ENCODE measurements at regions not wholly inside any gene's neighbourhood (a gene's known extent, or its start where the extent isn't known, plus 50 kb on each side); places are given as distances from the start of the nearest gene placed in this dataset.

DNA sequence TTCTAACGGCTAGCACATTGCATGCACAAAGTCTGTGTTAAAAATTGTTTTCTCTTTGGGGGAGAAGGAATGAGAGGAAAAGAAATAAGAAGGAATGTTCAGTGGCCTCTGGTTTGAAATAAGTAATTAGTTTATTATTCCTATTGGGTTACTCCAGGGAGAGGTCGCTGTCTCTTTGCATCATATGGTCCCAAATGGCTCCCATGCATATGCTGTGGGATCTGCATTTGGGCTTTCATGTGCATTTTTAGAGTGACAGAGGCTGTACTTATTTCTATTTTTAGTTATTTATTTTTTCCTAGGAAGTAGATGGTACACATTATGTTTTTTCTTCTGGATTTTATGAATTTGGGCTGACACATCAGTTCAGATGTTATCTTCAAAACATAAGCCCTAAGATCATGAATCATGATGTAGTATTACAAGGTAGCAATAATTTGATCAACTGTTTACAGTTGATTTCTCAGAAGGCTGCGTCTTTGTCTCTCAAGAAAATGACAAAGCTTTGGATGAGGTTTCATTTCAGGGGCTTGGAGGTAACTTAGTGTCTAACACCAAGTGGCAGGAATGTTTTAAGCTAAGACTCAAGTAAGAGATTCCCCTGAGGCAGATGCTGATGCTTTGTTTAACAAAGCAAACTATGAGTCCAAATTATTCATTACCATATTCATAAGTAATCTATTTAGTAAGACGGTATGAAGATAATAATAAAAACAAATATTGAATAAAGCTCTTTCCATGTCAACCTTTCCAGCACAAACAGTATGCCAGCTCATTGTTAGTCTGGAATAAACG, 247.7 kb downstream of the NSUN3 start:
- H3K4me2 ChIP-seq (ENCODE audit: low read length) = no peak overlapping the region
- TF ChIP-seq, protein P1, sequence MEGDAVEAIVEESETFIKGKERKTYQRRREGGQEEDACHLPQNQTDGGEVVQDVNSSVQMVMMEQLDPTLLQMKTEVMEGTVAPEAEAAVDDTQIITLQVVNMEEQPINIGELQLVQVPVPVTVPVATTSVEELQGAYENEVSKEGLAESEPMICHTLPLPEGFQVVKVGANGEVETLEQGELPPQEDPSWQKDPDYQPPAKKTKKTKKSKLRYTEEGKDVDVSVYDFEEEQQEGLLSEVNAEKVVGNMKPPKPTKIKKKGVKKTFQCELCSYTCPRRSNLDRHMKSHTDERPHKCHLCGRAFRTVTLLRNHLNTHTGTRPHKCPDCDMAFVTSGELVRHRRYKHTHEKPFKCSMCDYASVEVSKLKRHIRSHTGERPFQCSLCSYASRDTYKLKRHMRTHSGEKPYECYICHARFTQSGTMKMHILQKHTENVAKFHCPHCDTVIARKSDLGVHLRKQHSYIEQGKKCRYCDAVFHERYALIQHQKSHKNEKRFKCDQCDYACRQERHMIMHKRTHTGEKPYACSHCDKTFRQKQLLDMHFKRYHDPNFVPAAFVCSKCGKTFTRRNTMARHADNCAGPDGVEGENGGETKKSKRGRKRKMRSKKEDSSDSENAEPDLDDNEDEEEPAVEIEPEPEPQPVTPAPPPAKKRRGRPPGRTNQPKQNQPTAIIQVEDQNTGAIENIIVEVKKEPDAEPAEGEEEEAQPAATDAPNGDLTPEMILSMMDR (IDR thresholded peaks at IDR 0.05) = no peak
- no peak overlapping the region for H3K9ac ChIP-seq
- H3K9me3 ChIP-seq (ENCODE audit: control insufficient read depth, low read length) = no peaks in the 10 kb centered on the region
- no peaks in the 10 kb centered on the region for H3K79me2 ChIP-seq
- peaks cover 3% of the 10 kb centered on the region for H3K27me3 ChIP-seq (ENCODE audit: control insufficient read depth, insufficient read depth, low read length)
- no peak overlapping the region for H3K4me3 ChIP-seq (ENCODE audit: low read depth, low read length)
- no peak overlapping the region for H2AFZ ChIP-seq
- H3K4me1 ChIP-seq = no peaks in the 10 kb centered on the region
- no peak overlapping the region for H3K27ac ChIP-seq
- H3K36me3 ChIP-seq (ENCODE audit: control insufficient read depth, insufficient read depth, low read length) = no peaks in the 10 kb centered on the region

DNA sequence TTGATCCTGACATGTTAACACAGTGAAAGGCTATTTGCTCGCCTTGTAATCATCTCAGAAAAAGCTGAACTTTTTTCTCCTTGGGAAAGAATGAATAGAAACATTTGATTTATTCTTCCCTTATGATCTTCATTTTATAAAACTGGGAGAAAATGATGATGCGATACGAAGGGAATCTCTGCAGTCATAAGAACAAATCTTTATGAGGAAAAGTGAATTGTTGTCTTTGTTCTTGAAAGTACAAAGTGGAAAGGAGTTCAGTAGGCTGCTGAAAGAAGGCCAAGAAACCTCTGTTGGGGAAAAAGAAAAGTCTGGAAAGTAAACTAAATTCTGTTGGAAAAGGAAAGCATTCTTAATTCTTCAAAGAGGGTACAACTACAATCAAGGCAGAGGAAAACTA, 248.8 kb downstream of the NSUN3 start:
- Histone ChIP-seq H3K9ac (no peak overlapping the region), H3K4me1 (no peaks in the 10 kb centered on the region), H3K4me3 (ENCODE audit: low read depth, low read length) (no peak overlapping the region), H3K27ac (no peak overlapping the region), H3K79me2 (no peaks in the 10 kb centered on the region), H3K9me3 (ENCODE audit: control insufficient read depth, low read length) (no peaks in the 10 kb centered on the region), H3K27me3 (ENCODE audit: control insufficient read depth, insufficient read depth, low read length) (peaks cover 3% of the 10 kb centered on the region), H3K4me2 (ENCODE audit: low read length) (no peak overlapping the region), H2AFZ (no peak overlapping the region), H3K36me3 (ENCODE audit: control insufficient read depth, insufficient read depth, low read length) (no peaks in the 10 kb centered on the region)
- TF ChIP-seq, protein P1 (IDR thresholded peaks at IDR 0.05) = no peak

DNA sequence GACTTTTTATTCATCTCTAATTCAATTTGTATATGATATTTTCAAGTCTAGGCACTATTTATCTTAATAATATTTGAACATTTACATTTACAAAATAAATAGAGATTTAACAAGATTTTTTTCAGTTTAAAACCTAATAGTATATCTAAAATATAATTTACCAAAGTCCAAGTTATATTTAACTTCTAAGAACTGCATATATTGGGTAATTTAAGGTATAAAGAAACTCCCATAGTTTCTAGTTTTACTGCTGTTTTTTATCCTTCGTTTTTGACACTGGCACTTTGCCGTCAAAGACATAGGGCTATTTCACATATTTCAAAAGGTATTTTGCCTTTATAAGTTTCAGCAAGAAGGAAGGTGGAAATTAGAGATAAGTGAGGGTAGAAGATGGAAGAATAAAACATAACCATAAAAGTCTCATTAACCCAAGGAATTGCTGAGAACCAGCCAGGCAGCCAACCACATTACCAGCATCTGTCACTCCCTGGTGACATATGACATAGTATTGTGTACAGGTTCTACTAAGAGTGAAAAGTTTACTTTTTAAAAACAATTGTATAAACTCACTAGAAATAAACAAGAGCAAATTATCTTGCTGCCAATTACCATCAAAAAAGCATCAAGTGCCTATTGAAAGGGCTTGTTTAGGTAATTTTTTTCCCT, 251.5 kb downstream of the NSUN3 start:
- Histone ChIP-seq H3K4me3 (ENCODE audit: low read depth, low read length) (no peak overlapping the region), H3K36me3 (ENCODE audit: control insufficient read depth, insufficient read depth, low read length) (no peaks in the 10 kb centered on the region), H3K9ac (no peak overlapping the region), H3K27me3 (ENCODE audit: control insufficient read depth, insufficient read depth, low read length) (no peaks in the 10 kb centered on the region), H3K79me2 (no peaks in the 10 kb centered on the region), H3K4me1 (no peaks in the 10 kb centered on the region), H2AFZ (no peak overlapping the region), H3K9me3 (ENCODE audit: control insufficient read depth, low read length) (no peaks in the 10 kb centered on the region), H3K4me2 (ENCODE audit: low read length) (no peak overlapping the region), H3K27ac (no peak overlapping the region)
- TF ChIP-seq, protein P1 (IDR thresholded peaks at IDR 0.05) = no peak

DNA sequence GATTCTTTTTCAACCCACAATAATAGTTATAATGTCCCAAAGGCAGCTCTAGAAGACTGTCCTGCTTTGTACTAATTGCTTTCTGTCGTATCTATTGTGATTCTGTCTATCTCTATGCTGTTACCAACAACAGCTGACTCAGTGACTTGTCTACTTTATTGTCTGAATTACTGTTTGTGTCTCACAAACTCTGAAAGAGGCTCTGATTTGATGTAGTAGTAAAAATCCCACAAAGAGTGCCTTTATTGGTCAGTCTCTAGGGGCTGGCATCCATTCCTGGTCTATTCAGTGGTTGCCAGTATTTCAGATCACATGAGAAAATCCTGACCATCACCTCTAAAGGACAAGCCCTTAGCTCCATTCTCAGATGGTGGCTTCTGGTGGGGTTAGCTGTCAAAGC, 254.2 kb downstream of the NSUN3 start:
- no peak overlapping the region for H3K4me2 ChIP-seq (ENCODE audit: low read length)
- H3K4me3 ChIP-seq (ENCODE audit: low read depth, low read length) = no peak overlapping the region
- no peaks in the 10 kb centered on the region for H3K27me3 ChIP-seq (ENCODE audit: control insufficient read depth, insufficient read depth, low read length)
- no peaks in the 10 kb centered on the region for H3K79me2 ChIP-seq
- H3K4me1 ChIP-seq = no peaks in the 10 kb centered on the region
- H2AFZ ChIP-seq = no peak overlapping the region
- H3K27ac ChIP-seq = no peak overlapping the region
- no peaks in the 10 kb centered on the region for H3K36me3 ChIP-seq (ENCODE audit: control insufficient read depth, insufficient read depth, low read length)
- TF ChIP-seq, protein P1 (IDR thresholded peaks at IDR 0.05) = no peak
- H3K9ac ChIP-seq = no peak overlapping the region
- no peaks in the 10 kb centered on the region for H3K9me3 ChIP-seq (ENCODE audit: control insufficient read depth, low read length)

All from parathyroid adenoma (tissue), 2 donors.